ENCODE measurements at regions not wholly inside any gene's neighbourhood (a gene's known extent, or its start where the extent isn't known, plus 50 kb on each side); places are given as distances from the start of the nearest gene placed in this dataset.

- 79% methylated on average over 3 of the region's 3 CpGs for WGBS
- no peak for DNase-seq (ENCODE audit: low spot score)
- H3K9me3 ChIP-seq = no peaks in the 10 kb centered on the region
- no peaks in the 10 kb centered on the region for H3K4me1 ChIP-seq (replicated peaks)
- no peak overlapping the region for H3K4me3 ChIP-seq
- H3K27me3 ChIP-seq (replicated peaks; ENCODE audit: insufficient read depth) = no peaks in the 10 kb centered on the region
- intact Hi-C loops (cut with DNase I) = no loop called here
- no peak overlapping the region for H3K27ac ChIP-seq
- H3K36me3 ChIP-seq = no peaks in the 10 kb centered on the region
- TF ChIP-seq POLR2AphosphoS5 (IDR thresholded peaks at IDR 0.05) = no peak
- no peak for TF ChIP-seq CTCF (IDR thresholded peaks at IDR 0.05)
- TF ChIP-seq POLR2A (IDR thresholded peaks at IDR 0.05) = no peak
Observed at GRCh38 chr3:70603103-70603502, 290.7 kb upstream of the MDFIC2 start.

- Histone ChIP-seq H3K4me3 (no peak overlapping the region), H3K27me3 (replicated peaks; ENCODE audit: insufficient read depth) (no peaks in the 10 kb centered on the region), H3K4me1 (replicated peaks) (no peaks in the 10 kb centered on the region), H3K27ac (no peak overlapping the region), H3K9me3 (no peaks in the 10 kb centered on the region), H3K36me3 (no peaks in the 10 kb centered on the region)
- WGBS = 91% methylated on average over 2 of the region's 2 CpGs
- DNase-seq (ENCODE audit: low spot score) = no peak
- intact Hi-C loops (cut with DNase I) = no loop called here
- TF ChIP-seq CTCF (IDR thresholded peaks at IDR 0.05) (no peak), POLR2A (IDR thresholded peaks at IDR 0.05) (no peak), POLR2AphosphoS5 (IDR thresholded peaks at IDR 0.05) (no peak)
Observed at GRCh38 chr3:70597312-70597711, 284.9 kb upstream of the MDFIC2 start.

- Histone ChIP-seq H3K4me3 (no peak overlapping the region), H3K36me3 (no peaks in the 10 kb centered on the region), H3K4me1 (replicated peaks) (no peaks in the 10 kb centered on the region), H3K9me3 (no peaks in the 10 kb centered on the region), H3K27me3 (replicated peaks; ENCODE audit: insufficient read depth) (no peaks in the 10 kb centered on the region), H3K27ac (no peak overlapping the region)
- TF ChIP-seq POLR2AphosphoS5 (IDR thresholded peaks at IDR 0.05) (no peak), CTCF (IDR thresholded peaks at IDR 0.05) (no peak), POLR2A (IDR thresholded peaks at IDR 0.05) (no peak)
- intact Hi-C loops (cut with DNase I) = no loop called here
- WGBS = 70% methylated on average over 4 of the region's 4 CpGs
- no peak for DNase-seq (ENCODE audit: low spot score)
Observed at GRCh38 chr3:70583682-70584081, 271.2 kb upstream of the MDFIC2 start.

- TF ChIP-seq CTCF (IDR thresholded peaks at IDR 0.05) (no peak), POLR2A (IDR thresholded peaks at IDR 0.05) (no peak), POLR2AphosphoS5 (IDR thresholded peaks at IDR 0.05) (no peak)
- no peak for DNase-seq (ENCODE audit: low spot score)
- Histone ChIP-seq H3K4me1 (replicated peaks) (no peaks in the 10 kb centered on the region), H3K36me3 (no peaks in the 10 kb centered on the region), H3K27me3 (replicated peaks; ENCODE audit: insufficient read depth) (no peaks in the 10 kb centered on the region), H3K4me3 (no peak overlapping the region), H3K9me3 (no peaks in the 10 kb centered on the region), H3K27ac (no peak overlapping the region)
- WGBS = 92% methylated on average over 1 of the region's 1 CpG
- intact Hi-C loops (cut with DNase I) = no loop called here
Observed at GRCh38 chr3:70582803-70583202, 270.4 kb upstream of the MDFIC2 start.

- TF ChIP-seq POLR2AphosphoS5 (IDR thresholded peaks at IDR 0.05) (no peak), POLR2A (IDR thresholded peaks at IDR 0.05) (no peak), CTCF (IDR thresholded peaks at IDR 0.05) (no peak)
- Histone ChIP-seq H3K36me3 (no peaks in the 10 kb centered on the region), H3K27me3 (replicated peaks; ENCODE audit: insufficient read depth) (no peaks in the 10 kb centered on the region), H3K4me3 (no peak overlapping the region), H3K9me3 (no peaks in the 10 kb centered on the region), H3K4me1 (replicated peaks) (no peaks in the 10 kb centered on the region), H3K27ac (no peak overlapping the region)
- DNase-seq (ENCODE audit: low spot score) = no peak
- intact Hi-C loops (cut with DNase I) = no loop called here
- WGBS = 67% methylated on average over 3 of the region's 3 CpGs
Observed at GRCh38 chr3:70580021-70580420, 267.6 kb upstream of the MDFIC2 start.
